ENCODE measurements at regions not wholly inside any gene's neighbourhood (a gene's known extent, or its start where the extent isn't known, plus 50 kb on each side); places are given as distances from the start of the nearest gene placed in this dataset.

DNA sequence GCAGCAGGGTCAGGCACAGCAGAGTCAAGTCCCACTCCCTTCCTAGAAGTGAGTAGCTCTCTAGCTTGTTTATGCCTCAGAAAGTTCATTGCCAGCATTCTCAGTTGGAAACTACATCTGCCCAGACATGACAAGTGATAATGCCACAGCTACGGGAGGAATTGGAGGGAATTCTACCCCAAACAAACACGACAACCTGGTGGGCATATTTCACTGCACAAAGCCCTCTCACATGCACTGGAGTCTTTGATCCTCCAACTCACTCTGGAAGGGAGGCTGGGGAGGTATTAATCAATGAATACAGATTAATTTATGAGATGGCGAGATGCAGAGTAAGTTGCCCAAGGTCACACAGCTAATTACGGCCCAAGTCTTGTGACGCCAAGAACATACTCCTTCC is 126.0 kb upstream of the MGMT start:
- Mint-ChIP-seq H3K4me3 (no peak overlapping the region), H3K27ac (no peak overlapping the region), H3K4me1 (no peaks in the 10 kb centered on the region), H3K9me3 (no peaks in the 10 kb centered on the region), H3K36me3 (no peaks in the 10 kb centered on the region), H3K27me3 (ENCODE audit: insufficient read depth, low read depth) (peaks cover 7% of the 10 kb centered on the region)
- Histone ChIP-seq H3K9me3 (ENCODE audit: low read depth) (no peaks in the 10 kb centered on the region), H3K79me2 (ENCODE audit: low read depth) (no peaks in the 10 kb centered on the region), H3K36me3 (no peaks in the 10 kb centered on the region), H3K4me2 (no peak overlapping the region), H3K9ac (no peak overlapping the region), H3K4me3 (no peak overlapping the region), H3K4me1 (peaks cover 6% of the 10 kb centered on the region), H3F3A (ENCODE audit: low read depth) (no peaks in the 10 kb centered on the region), H3K27me3 (no peaks in the 10 kb centered on the region), H4K20me1 (ENCODE audit: low read depth) (no peaks in the 10 kb centered on the region), H3K27ac (no peak overlapping the region), H2AFZ (replicated peaks) (no peak overlapping the region)
- TF ChIP-seq EZH2 (IDR thresholded peaks at IDR 0.05) = no peak
- no peak for TF ChIP-seq CTCF (IDR thresholded peaks at IDR 0.05)
- TF ChIP-seq EZH2phosphoT487 (IDR thresholded peaks at IDR 0.05) = no peak
- DNase-seq (ENCODE audit: low spot score) = no peak

- Histone ChIP-seq H3K4me1 (peaks cover 6% of the 10 kb centered on the region), H2AFZ (replicated peaks) (no peak overlapping the region), H3K79me2 (ENCODE audit: low read depth) (no peaks in the 10 kb centered on the region), H3K9ac (no peak overlapping the region), H3K4me3 (no peak overlapping the region), H3K4me2 (no peak overlapping the region), H3F3A (ENCODE audit: low read depth) (no peaks in the 10 kb centered on the region), H4K20me1 (ENCODE audit: low read depth) (no peaks in the 10 kb centered on the region), H3K27me3 (no peaks in the 10 kb centered on the region), H3K36me3 (no peaks in the 10 kb centered on the region), H3K27ac (no peak overlapping the region), H3K9me3 (ENCODE audit: low read depth) (no peaks in the 10 kb centered on the region)
- H3K27me3 Mint-ChIP-seq (ENCODE audit: insufficient read depth, low read depth) = peaks cover 7% of the 10 kb centered on the region
- H3K36me3 Mint-ChIP-seq = no peaks in the 10 kb centered on the region
- TF ChIP-seq EZH2phosphoT487 (IDR thresholded peaks at IDR 0.05) = no peak
- TF ChIP-seq CTCF (IDR thresholded peaks at IDR 0.05) = no peak
- no peak for TF ChIP-seq EZH2 (IDR thresholded peaks at IDR 0.05)
- no peak overlapping the region for H3K27ac Mint-ChIP-seq
- DNase-seq (ENCODE audit: low spot score) = no peak
- H3K4me3 Mint-ChIP-seq = no peak overlapping the region
- no peaks in the 10 kb centered on the region for H3K9me3 Mint-ChIP-seq
- no peaks in the 10 kb centered on the region for H3K4me1 Mint-ChIP-seq
Measured at GRCh38 chr10:129342385-129342784, 124.7 kb upstream of the MGMT start.

DNA sequence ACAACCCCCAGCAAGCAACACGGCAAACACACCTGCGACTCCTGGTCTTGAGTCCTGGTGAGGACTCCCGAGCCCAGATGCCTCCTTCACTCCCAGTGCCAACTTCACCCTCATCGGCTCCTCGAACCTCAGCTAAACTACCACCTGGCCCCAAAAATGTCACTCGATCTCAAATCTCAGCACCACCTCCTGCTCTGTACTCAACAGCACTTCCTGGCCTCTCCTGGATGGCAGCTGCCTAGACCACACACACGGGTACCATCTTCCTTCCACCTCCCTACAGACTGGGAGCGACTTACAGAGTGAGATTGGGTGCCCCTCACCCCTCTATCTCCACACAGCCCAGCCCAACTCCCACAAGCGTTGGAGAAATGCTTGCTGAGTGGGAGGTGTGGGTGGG is 123.9 kb upstream of the MGMT start:
- no peak overlapping the region for H3K27ac Mint-ChIP-seq
- H3K27me3 ChIP-seq = no peaks in the 10 kb centered on the region
- no peaks in the 10 kb centered on the region for H3K36me3 Mint-ChIP-seq
- peaks cover 6% of the 10 kb centered on the region for H3K4me1 ChIP-seq
- TF ChIP-seq EZH2 (IDR thresholded peaks at IDR 0.05) (no peak), EZH2phosphoT487 (IDR thresholded peaks at IDR 0.05) (no peak)
- H3K4me3 Mint-ChIP-seq = no peak overlapping the region
- H3K27ac ChIP-seq = no peak overlapping the region
- no peak overlapping the region for H3K4me2 ChIP-seq
- no peaks in the 10 kb centered on the region for H4K20me1 ChIP-seq (ENCODE audit: low read depth)
- H3K9ac ChIP-seq = no peak overlapping the region
- no peaks in the 10 kb centered on the region for H3K79me2 ChIP-seq (ENCODE audit: low read depth)
- H3K4me3 ChIP-seq = no peak overlapping the region
- H3K36me3 ChIP-seq = no peaks in the 10 kb centered on the region
- H3K9me3 Mint-ChIP-seq = no peaks in the 10 kb centered on the region
- H2AFZ ChIP-seq (replicated peaks) = no peak overlapping the region
- no peaks in the 10 kb centered on the region for H3K4me1 Mint-ChIP-seq
- H3K27me3 Mint-ChIP-seq (ENCODE audit: insufficient read depth, low read depth) = peaks cover 7% of the 10 kb centered on the region
- no peaks in the 10 kb centered on the region for H3K9me3 ChIP-seq (ENCODE audit: low read depth)
- no peak for DNase-seq (ENCODE audit: low spot score)
- H3F3A ChIP-seq (ENCODE audit: low read depth) = no peaks in the 10 kb centered on the region

DNA sequence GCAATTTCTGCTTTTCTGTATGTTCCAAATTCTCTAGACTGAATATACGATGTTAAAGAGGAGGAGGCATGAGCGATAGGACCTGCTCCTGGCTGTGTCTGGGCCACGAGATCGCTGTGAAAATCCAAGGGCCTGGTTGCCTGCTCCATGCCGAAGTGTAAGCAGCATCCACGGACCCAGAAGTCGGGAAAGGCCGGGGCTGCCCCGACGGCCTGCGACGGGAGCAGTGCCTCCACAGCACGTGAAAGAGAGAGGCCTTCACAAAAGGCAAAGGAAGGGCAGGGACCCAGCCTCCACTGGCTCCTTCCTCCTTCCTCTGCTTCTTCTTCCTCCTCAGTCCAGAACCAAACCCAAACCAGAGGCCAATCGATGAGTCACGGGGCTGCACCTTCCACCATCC is 122.9 kb upstream of the MGMT start:
- Mint-ChIP-seq H3K4me3 (no peak overlapping the region), H3K27me3 (ENCODE audit: insufficient read depth, low read depth) (peaks cover 7% of the 10 kb centered on the region), H3K4me1 (no peaks in the 10 kb centered on the region), H3K9me3 (no peaks in the 10 kb centered on the region), H3K27ac (no peak overlapping the region), H3K36me3 (no peaks in the 10 kb centered on the region)
- Histone ChIP-seq H3K27me3 (no peaks in the 10 kb centered on the region), H3K27ac (no peak overlapping the region), H3K4me3 (no peak overlapping the region), H3K79me2 (ENCODE audit: low read depth) (no peaks in the 10 kb centered on the region), H3K9ac (no peak overlapping the region), H3F3A (ENCODE audit: low read depth) (no peaks in the 10 kb centered on the region), H3K4me1 (peaks cover 6% of the 10 kb centered on the region), H3K9me3 (ENCODE audit: low read depth) (no peaks in the 10 kb centered on the region), H2AFZ (replicated peaks) (no peak overlapping the region), H3K4me2 (no peak overlapping the region), H4K20me1 (ENCODE audit: low read depth) (no peaks in the 10 kb centered on the region), H3K36me3 (no peaks in the 10 kb centered on the region)
- no peak for DNase-seq (ENCODE audit: low spot score)
- no peak for TF ChIP-seq EZH2 (IDR thresholded peaks at IDR 0.05)
- TF ChIP-seq EZH2phosphoT487 (IDR thresholded peaks at IDR 0.05) = no peak
- no peak for TF ChIP-seq CTCF (IDR thresholded peaks at IDR 0.05)
